GM19468 (cell line): ENCODE measurements at regions not wholly inside any gene's neighbourhood (a gene's known extent, or its start where the extent isn't known, plus 50 kb on each side); places are given as distances from the start of the nearest gene placed in this dataset.
"Not testable (repeated sequence)": the region's sequence is repeated elsewhere in the genome, so short reads cannot be mapped to it uniquely, and the experiment has no call there.

ENCODE experiments used
- ATAC-seq: cut with Tn5 transposase; IDR thresholded peaks from one replicate; pipeline ENCODE4 v1.9.1; 2021; ENCODE audit warnings: mild to moderate bottlenecking, moderate library complexity, moderate number of reproducible peaks; ENCODE audit not compliant: unreplicated experiment; ENCODE audit errors: extremely low read depth

- ATAC-seq = no peak
These were observed 125.4 kb upstream of the MYCN start for GRCh38 chr2:15814946-15815345.

- ATAC-seq = no peak
These were observed 124.1 kb upstream of the MYCN start for GRCh38 chr2:15816226-15816625.

GRCh38 chr2:15816674-15817406, 123.5 kb upstream of the MYCN start:
- no peak for ATAC-seq

- no peak for ATAC-seq
These were observed 122.6 kb upstream of the MYCN start for GRCh38 chr2:15817748-15818147.

- no peak for ATAC-seq
These were observed 122.0 kb upstream of the MYCN start for GRCh38 chr2:15818318-15818753.

GRCh38 chr2:15818881-15819280, 121.5 kb upstream of the MYCN start:
- no peak for ATAC-seq

GRCh38 chr2:15819562-15820256, 120.6 kb upstream of the MYCN start:
- no peak for ATAC-seq

- ATAC-seq = no peak
These were observed 120.1 kb upstream of the MYCN start for GRCh38 chr2:15820257-15820566.

GRCh38 chr2:15820927-15821326, 119.4 kb upstream of the MYCN start:
- ATAC-seq = no peak

GRCh38 chr2:15822151-15823044, 118.0 kb upstream of the MYCN start:
- no peak for ATAC-seq

GRCh38 chr2:15823459-15824396, 116.6 kb upstream of the MYCN start:
- ATAC-seq = no peak

GRCh38 chr2:15824467-15824866, 115.9 kb upstream of the MYCN start:
- not testable (repeated sequence) for ATAC-seq

- no peak for ATAC-seq
These were observed 114.9 kb upstream of the MYCN start for GRCh38 chr2:15825276-15825980.

GRCh38 chr2:15826273-15826717, 114.1 kb upstream of the MYCN start:
- no peak for ATAC-seq

GRCh38 chr2:15827001-15827400, 113.3 kb upstream of the MYCN start:
- no peak for ATAC-seq

GRCh38 chr2:15828576-15828975, 111.8 kb upstream of the MYCN start:
- ATAC-seq = no peak

- no peak for ATAC-seq
These were observed 111.1 kb upstream of the MYCN start for GRCh38 chr2:15829091-15829801.

GRCh38 chr2:15829985-15830384, 110.4 kb upstream of the MYCN start:
- no peak for ATAC-seq
